HEK293 (cell line): ENCODE measurements at regions not wholly inside any gene's neighbourhood (a gene's known extent, or its start where the extent isn't known, plus 50 kb on each side); places are given as distances from the start of the nearest gene placed in this dataset.
"Not testable (repeated sequence)": the region's sequence is repeated elsewhere in the genome, so short reads cannot be mapped to it uniquely, and the experiment has no call there.

Source experiments
- CTCF ChIA-PET: fragments of 350-600 bp; formaldehyde crosslinking; extraction: SDS; loops from one replicate; lab custom pipeline; 2021; ENCODE audit warnings: antibody characterized with exemption; lab: Yijun Ruan, JAX
- POLR2A ChIA-PET: fragments of 300-600 bp; formaldehyde crosslinking; extraction: SDS; loops from one replicate; lab custom pipeline; 2020; ENCODE audit warnings: antibody characterized with exemption, inconsistent platforms; lab: Yijun Ruan, JAX
- H3K27ac ChIP-seq: fragments of 200-500 bp; sonication (Bioruptor generic); 2 replicates; pipeline ENCODE4 v1.5.1; 2014; ENCODE audit warnings: low read depth, low read length, control low read depth, inconsistent platforms; ENCODE audit errors: extremely low read depth
- H3K36me3 ChIP-seq, 2 experiments: fragments of 200-500 bp in 1 of 2; sonication (Bioruptor generic) in 1 of 2; 1 replicate in 1 of 2; 2 replicates in 1 of 2; pipeline ENCODE4 v1.5.1; 2014 to 2017; ENCODE audit warnings: inconsistent platforms in 2 of 2, low read length in 2 of 2; ENCODE audit not compliant: control insufficient read depth in 2 of 2, insufficient read depth in 1 of 2
- H3K4me1 ChIP-seq: fragments of 200-500 bp; sonication (Bioruptor generic); 2 replicates; pipeline ENCODE4 v1.5.1; 2014; ENCODE audit warnings: mild to moderate bottlenecking, low read length, inconsistent platforms; ENCODE audit not compliant: control insufficient read depth, insufficient read depth
- H3K4me3 ChIP-seq: 2 replicates; pipeline ENCODE4 v1.5.1; 2011; ENCODE audit warnings: low read depth, mild to moderate bottlenecking, control low read depth, low read length, moderate library complexity
- H3K9me3 ChIP-seq: fragments of 200-500 bp; sonication (Bioruptor generic); 2 replicates; pipeline ENCODE4 v1.5.1; 2014; ENCODE audit warnings: low read depth, low read length, inconsistent platforms; ENCODE audit not compliant: control insufficient read depth, insufficient read depth
- BCL11A ChIP-seq: fragments of 450-650 bp; formaldehyde crosslinking; IDR thresholded peaks from 2 replicates; pipeline ENCODE4 v1.5.1; 2016; ENCODE audit warnings: low read depth, missing biosample characterization, missing genetic modification characterization
- FEZF1 ChIP-seq: fragments of 450-650 bp; formaldehyde crosslinking; IDR thresholded peaks from 2 replicates; pipeline ENCODE4 v1.5.1; 2016; ENCODE audit warnings: missing biosample characterization, missing genetic modification characterization
- HOXD13 ChIP-seq: sonication (generic); formaldehyde crosslinking; IDR thresholded peaks from 2 replicates; pipeline ENCODE4 v1.8.0; 2022; ENCODE audit warnings: missing genetic modification reagents, borderline replicate concordance
- MEIS1 ChIP-seq: sonication (generic); formaldehyde crosslinking; IDR thresholded peaks from 2 replicates; pipeline ENCODE4 v1.8.1; 2022; ENCODE audit warnings: missing genetic modification reagents, mild to moderate bottlenecking, borderline replicate concordance
- SETDB1 ChIP-seq: IDR thresholded peaks from one replicate; pipeline ENCODE4 v1.6.1; 2017; ENCODE audit warnings: mild to moderate bottlenecking, low read length, moderate library complexity, mixed read lengths; ENCODE audit not compliant: insufficient read length
- SP3 ChIP-seq: fragments of 450-650 bp; formaldehyde crosslinking; IDR thresholded peaks from 2 replicates; pipeline ENCODE4 v1.5.1; 2016; ENCODE audit warnings: missing biosample characterization, missing genetic modification characterization
- TCF7L2 ChIP-seq: IDR thresholded peaks from 2 replicates; pipeline ENCODE4 v1.6.1; 2011; ENCODE audit warnings: low read depth, mild to moderate bottlenecking, inconsistent platforms, low read length, moderate library complexity, borderline replicate concordance
- ZBTB48 ChIP-seq: fragments of 450-650 bp; formaldehyde crosslinking; IDR thresholded peaks from 2 replicates; pipeline ENCODE4 v1.5.1; 2016; ENCODE audit warnings: missing biosample characterization, missing genetic modification characterization
- ZBTB8A ChIP-seq: fragments of 450-650 bp; formaldehyde crosslinking; IDR thresholded peaks from 2 replicates; pipeline ENCODE4 v1.5.1; 2016; ENCODE audit warnings: missing biosample characterization, missing genetic modification characterization
- ZEB2 ChIP-seq: fragments of 450-650 bp; formaldehyde crosslinking; IDR thresholded peaks from 2 replicates; pipeline ENCODE4 v1.5.1; 2016; ENCODE audit warnings: missing biosample characterization, missing genetic modification characterization
- ZIC2 ChIP-seq: fragments of 450-650 bp; formaldehyde crosslinking; IDR thresholded peaks from 2 replicates; pipeline ENCODE4 v1.5.1; 2016; ENCODE audit warnings: missing biosample characterization, missing genetic modification characterization
- ZNF174 ChIP-seq: fragments of 450-650 bp; formaldehyde crosslinking; IDR thresholded peaks from 2 replicates; pipeline ENCODE4 v1.5.0; 2017; ENCODE audit warnings: missing biosample characterization, mild to moderate bottlenecking, missing genetic modification characterization
- ZNF248 ChIP-seq: fragments of 450-650 bp; formaldehyde crosslinking; IDR thresholded peaks from 2 replicates; pipeline ENCODE4 v1.5.1; 2017; ENCODE audit warnings: missing biosample characterization, missing genetic modification characterization
- ZNF274 ChIP-seq, 2 experiments: fragments of 200-500 bp in 1 of 2; fragments of 450-650 bp in 1 of 2; sonication (Bioruptor generic) in 1 of 2; formaldehyde crosslinking in 1 of 2; IDR thresholded peaks; 2 replicates each; pipeline versions ENCODE4 v1.5.1 to v1.6.1; 2014 to 2016; ENCODE audit warnings: borderline replicate concordance in 1 of 2, inconsistent platforms in 1 of 2, low read length in 1 of 2, missing biosample characterization in 1 of 2, missing genetic modification characterization in 1 of 2
- ZNF350 ChIP-seq: fragments of 450-650 bp; formaldehyde crosslinking; IDR thresholded peaks from 2 replicates; pipeline ENCODE4 v1.5.0; 2017; ENCODE audit warnings: missing biosample characterization, mild to moderate bottlenecking, missing genetic modification characterization
- ZNF362 ChIP-seq: fragments of 450-650 bp; formaldehyde crosslinking; IDR thresholded peaks from 2 replicates; pipeline ENCODE4 v1.5.1; 2016; ENCODE audit warnings: missing biosample characterization, missing genetic modification characterization
- ZNF37A ChIP-seq: fragments of 450-650 bp; IDR thresholded peaks from 2 replicates; pipeline ENCODE4 v1.5.1; 2018; ENCODE audit warnings: missing biosample characterization, missing genetic modification characterization
- ZNF530 ChIP-seq: fragments of 450-650 bp; formaldehyde crosslinking; IDR thresholded peaks from 2 replicates; pipeline ENCODE4 v1.5.1; 2016; ENCODE audit warnings: low read depth, missing biosample characterization, missing genetic modification characterization
- ZNF544 ChIP-seq: fragments of 450-650 bp; formaldehyde crosslinking; IDR thresholded peaks from 2 replicates; pipeline ENCODE4 v1.5.0; 2017; ENCODE audit warnings: missing biosample characterization, missing genetic modification characterization
- ZNF561 ChIP-seq: fragments of 450-650 bp; IDR thresholded peaks from 2 replicates; pipeline ENCODE4 v1.5.1; 2018; ENCODE audit warnings: missing biosample characterization, missing genetic modification characterization, borderline replicate concordance
- ZNF747 ChIP-seq: fragments of 450-650 bp; formaldehyde crosslinking; IDR thresholded peaks from 2 replicates; pipeline ENCODE4 v1.5.1; 2016; ENCODE audit warnings: missing biosample characterization, missing genetic modification characterization
- ZNF776 ChIP-seq: fragments of 450-650 bp; formaldehyde crosslinking; IDR thresholded peaks from 2 replicates; pipeline ENCODE4 v1.5.0; 2017; ENCODE audit warnings: missing biosample characterization, missing genetic modification characterization, borderline replicate concordance
- ZSCAN23 ChIP-seq: fragments of 450-650 bp; formaldehyde crosslinking; IDR thresholded peaks from 2 replicates; pipeline ENCODE4 v1.5.1; 2016; ENCODE audit warnings: missing biosample characterization, missing genetic modification characterization
- TF ChIP-seq, protein P1 (sequence below): fragments of 450-650 bp; formaldehyde crosslinking; IDR thresholded peaks from 2 replicates; pipeline ENCODE4 v1.5.1; 2016; ENCODE audit warnings: missing biosample characterization, missing genetic modification characterization

DNA sequence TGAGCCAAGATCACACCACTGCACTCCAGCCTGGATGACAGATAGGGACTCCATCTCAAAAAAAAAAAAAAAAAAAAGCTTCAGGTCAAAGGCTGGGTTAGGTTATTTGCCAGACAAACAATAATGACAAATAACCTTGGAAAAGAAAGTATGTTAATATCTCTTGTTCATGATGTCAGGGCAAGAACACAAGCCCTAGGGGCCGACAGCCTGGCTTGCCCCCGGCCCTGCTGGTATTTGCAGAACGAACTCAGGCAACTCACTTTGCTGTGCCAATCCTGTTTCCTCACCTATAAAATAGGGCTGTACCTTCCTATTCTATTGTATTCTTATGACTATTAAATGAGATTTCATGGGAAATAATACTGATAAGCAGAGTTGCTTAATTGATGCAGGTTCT lies 75.4 kb upstream of the CDC42EP3 start (continued):
- TF ChIP-seq, protein P1, sequence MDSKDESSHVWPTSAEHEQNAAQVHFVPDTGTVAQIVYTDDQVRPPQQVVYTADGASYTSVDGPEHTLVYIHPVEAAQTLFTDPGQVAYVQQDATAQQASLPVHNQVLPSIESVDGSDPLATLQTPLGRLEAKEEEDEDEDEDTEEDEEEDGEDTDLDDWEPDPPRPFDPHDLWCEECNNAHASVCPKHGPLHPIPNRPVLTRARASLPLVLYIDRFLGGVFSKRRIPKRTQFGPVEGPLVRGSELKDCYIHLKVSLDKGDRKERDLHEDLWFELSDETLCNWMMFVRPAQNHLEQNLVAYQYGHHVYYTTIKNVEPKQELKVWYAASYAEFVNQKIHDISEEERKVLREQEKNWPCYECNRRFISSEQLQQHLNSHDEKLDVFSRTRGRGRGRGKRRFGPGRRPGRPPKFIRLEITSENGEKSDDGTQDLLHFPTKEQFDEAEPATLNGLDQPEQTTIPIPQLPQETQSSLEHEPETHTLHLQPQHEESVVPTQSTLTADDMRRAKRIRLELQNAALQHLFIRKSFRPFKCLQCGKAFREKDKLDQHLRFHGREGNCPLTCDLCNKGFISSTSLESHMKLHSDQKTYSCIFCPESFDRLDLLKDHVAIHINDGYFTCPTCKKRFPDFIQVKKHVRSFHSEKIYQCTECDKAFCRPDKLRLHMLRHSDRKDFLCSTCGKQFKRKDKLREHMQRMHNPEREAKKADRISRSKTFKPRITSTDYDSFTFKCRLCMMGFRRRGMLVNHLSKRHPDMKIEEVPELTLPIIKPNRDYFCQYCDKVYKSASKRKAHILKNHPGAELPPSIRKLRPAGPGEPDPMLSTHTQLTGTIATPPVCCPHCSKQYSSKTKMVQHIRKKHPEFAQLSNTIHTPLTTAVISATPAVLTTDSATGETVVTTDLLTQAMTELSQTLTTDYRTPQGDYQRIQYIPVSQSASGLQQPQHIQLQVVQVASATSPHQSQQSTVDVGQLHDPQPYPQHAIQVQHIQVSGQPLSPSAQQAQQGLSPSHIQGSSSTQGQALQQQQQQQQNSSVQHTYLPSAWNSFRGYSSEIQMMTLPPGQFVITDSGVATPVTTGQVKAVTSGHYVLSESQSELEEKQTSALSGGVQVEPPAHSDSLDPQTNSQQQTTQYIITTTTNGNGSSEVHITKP (tag by site-specific recombination) = no peak
- no peak for TF ChIP-seq ZIC2 (tag by site-specific recombination)
- TF ChIP-seq, all 188 proteins: peak for 0

DNA sequence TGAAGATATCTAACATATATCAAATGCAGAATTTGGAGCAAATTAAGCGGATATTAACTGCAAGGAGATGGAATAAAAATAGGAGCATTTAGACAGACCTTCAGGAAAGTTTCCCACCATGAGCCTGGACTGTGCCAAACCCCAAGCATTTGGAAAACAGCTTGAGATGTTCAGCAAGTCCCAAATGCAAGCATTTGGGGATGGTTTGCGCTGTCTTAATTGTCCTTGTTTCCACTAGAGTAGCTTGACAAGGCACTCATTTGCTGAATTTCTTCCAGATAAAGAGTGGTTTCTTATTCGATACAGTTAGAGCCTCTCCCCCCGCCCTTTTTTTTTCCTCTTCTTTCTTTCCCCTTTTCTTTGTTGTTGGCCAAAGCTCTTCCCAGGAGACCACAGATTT lies 77.1 kb upstream of the CDC42EP3 start:
- H3K27ac ChIP-seq = no peak overlapping the region
- POLR2A ChIA-PET = no interaction called here
- CTCF ChIA-PET = interaction anchor here (1.0 kb wide), 1 partner anchor 15 kb away, joined by 3 read pairs; no protein-coding TSS in a partner anchor

DNA sequence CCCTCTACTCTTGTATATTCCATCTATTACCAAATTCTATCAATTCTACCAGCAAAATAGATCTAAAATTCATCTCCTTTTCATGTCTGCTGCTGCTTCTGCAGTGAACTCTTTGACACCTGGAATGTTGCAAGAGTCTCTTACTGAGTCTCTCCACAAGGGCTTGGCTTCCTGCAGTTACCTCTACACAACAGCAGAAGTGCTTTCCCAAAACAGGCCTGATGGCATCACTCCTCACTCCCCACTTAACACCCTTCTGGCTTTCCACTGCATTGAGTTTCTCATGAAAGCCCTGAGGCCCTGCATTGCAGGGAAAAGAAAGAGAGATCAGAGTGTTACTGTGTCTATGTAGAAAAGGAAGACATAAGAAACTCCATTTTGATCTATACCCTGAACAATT lies 78.8 kb upstream of the CDC42EP3 start:
- H3K36me3 ChIP-seq, H3K4me3 ChIP-seq, H3K9me3 ChIP-seq, CTCF ChIA-PET, H3K27ac ChIP-seq, H3K4me1 ChIP-seq, POLR2A ChIA-PET: not testable (repeated sequence)

More for the DNA sequence above, 77.1 kb upstream of the CDC42EP3 start:
- Histone ChIP-seq H3K36me3 (no peaks in the 10 kb centered on the region), H3K9me3 (no peaks in the 10 kb centered on the region), H3K4me3 (no peak overlapping the region)
- TF ChIP-seq ZSCAN23 (tag by site-specific recombination) (no peak), BCL11A (tag by site-specific recombination) (no peak), FEZF1 (tag by site-specific recombination) (no peak), SETDB1 (no peak)
- TF ChIP-seq, all 188 proteins: peak for 0
- H3K4me1 ChIP-seq = no peaks in the 10 kb centered on the region

DNA sequence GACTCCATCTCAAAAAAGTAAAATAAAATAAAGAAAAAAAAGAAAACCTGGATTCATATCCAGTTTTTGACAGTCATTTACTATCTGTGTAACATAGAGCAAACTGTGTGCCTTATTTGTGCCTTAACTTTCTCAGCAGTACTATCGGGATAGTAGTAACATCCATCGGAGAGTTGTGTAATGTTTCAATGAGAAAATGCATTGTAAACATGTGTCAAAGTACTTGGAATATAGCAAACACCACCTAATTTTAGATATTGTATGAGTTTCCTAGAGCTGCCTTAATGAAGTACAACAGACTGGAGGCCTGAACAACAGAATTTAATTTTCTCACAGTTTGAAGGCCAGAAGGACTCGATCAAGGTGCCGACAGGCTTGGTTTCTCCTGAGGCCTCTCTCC lies 81.3 kb upstream of the CDC42EP3 start:
- no peaks in the 10 kb centered on the region for H3K36me3 ChIP-seq
- CTCF ChIA-PET = no interaction called here
- POLR2A ChIA-PET = no interaction called here
- no peak overlapping the region for H3K4me3 ChIP-seq
- TF ChIP-seq ZNF350 (tag by site-specific recombination) (no peak), ZNF174 (no peak), ZNF544 (tag by site-specific recombination) (no peak), ZNF248 (tag by site-specific recombination) (no peak), ZNF37A (tag by site-specific recombination) (no peak), ZNF561 (tag by site-specific recombination) (no peak), ZEB2 (no peak), ZNF747 (tag by site-specific recombination) (no peak), ZNF530 (no peak), ZNF776 (no peak), SP3 (tag by site-specific recombination) (no peak), ZBTB8A (tag by site-specific recombination) (no peak), ZBTB48 (tag by site-specific recombination) (no peak), MEIS1 (no peak), HOXD13 (CRISPR knock-in tag) (no peak), TCF7L2 (no peak), ZSCAN23 (tag by site-specific recombination) (no peak), ZNF362 (tag by site-specific recombination) (no peak), ZNF274 (IDR thresholded peaks at IDR 0.05; ENCODE audit: low read length) (no peak), ZNF274 (tag by site-specific recombination; IDR thresholded peaks at IDR 0.05; ENCODE audit: borderline replicate concordance) (no peak)
- no peaks in the 10 kb centered on the region for H3K4me1 ChIP-seq
- no peak overlapping the region for H3K27ac ChIP-seq
- no peaks in the 10 kb centered on the region for H3K9me3 ChIP-seq
